ENCODE measurements at regions not wholly inside any gene's neighbourhood (a gene's known extent, or its start where the extent isn't known, plus 50 kb on each side); places are given as distances from the start of the nearest gene placed in this dataset.

DNA sequence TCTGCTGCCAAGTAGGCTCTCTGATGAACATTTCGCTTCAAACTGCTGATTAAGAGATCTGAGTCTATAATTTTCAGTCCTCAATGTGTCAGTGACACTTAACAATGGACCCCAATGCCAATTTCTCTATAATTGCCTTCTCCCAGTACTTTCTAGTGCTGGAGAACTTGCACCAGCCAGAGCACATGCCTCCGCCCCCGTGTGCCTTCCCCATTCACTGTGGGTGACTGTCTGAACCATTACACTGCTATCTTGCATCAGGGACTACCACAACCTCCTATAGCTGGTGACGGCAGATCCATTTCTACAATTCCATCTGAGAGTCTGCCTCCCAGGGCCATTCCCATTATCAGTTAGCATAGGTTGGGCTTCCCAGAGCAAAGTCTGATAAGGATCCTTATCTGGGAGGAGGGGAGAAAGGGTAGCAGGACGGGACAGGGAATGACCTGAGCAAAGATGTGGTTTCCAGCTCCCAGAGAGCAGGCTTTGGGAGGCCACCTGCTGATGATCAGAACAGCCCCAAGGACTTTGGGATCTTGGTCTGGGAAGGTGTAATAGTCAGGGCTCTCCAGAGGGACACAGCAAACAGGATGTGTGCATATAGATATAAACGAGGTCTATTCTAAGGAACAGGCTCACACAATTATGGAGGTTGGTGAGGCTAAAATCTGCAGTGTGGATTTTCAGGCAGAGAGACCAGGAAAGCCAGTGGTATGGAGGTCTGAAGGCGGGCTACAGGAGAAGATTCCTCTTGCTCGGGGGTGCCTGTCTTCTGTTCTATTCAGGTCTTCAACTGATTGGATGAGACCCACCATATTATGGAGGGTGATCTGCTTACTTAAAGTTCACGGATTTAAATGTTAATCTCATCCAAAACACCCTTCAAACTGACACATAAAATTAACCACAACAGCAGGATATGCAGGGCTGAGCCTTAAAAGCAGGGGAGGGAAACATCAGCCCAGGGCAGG, 238.2 kb downstream of the PTPRU start:
- TF ChIP-seq, protein P1, sequence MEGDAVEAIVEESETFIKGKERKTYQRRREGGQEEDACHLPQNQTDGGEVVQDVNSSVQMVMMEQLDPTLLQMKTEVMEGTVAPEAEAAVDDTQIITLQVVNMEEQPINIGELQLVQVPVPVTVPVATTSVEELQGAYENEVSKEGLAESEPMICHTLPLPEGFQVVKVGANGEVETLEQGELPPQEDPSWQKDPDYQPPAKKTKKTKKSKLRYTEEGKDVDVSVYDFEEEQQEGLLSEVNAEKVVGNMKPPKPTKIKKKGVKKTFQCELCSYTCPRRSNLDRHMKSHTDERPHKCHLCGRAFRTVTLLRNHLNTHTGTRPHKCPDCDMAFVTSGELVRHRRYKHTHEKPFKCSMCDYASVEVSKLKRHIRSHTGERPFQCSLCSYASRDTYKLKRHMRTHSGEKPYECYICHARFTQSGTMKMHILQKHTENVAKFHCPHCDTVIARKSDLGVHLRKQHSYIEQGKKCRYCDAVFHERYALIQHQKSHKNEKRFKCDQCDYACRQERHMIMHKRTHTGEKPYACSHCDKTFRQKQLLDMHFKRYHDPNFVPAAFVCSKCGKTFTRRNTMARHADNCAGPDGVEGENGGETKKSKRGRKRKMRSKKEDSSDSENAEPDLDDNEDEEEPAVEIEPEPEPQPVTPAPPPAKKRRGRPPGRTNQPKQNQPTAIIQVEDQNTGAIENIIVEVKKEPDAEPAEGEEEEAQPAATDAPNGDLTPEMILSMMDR (IDR thresholded peaks at IDR 0.05), result no peak
- TF ChIP-seq POLR2AphosphoS5 (IDR thresholded peaks at IDR 0.05), result no peak

All from esophagus muscularis mucosa (tissue), 3 donors.